Retinal pigment epithelial cell (primary cell): ENCODE measurements at regions not wholly inside any gene's neighbourhood (a gene's known extent, or its start where the extent isn't known, plus 50 kb on each side); places are given as distances from the start of the nearest gene placed in this dataset.

Experiments used
- DNase-seq: peaks from one replicate; pipeline ENCODE4 v3.0.0-alpha.2; 2010; ENCODE audit warnings: low read depth
- H3K4me3 ChIP-seq: 2 replicates; pipeline ENCODE4 v1.5.1; 2011; ENCODE audit warnings: mild to moderate bottlenecking, low read length, control low read depth, moderate library complexity
- TF ChIP-seq, protein P1 (sequence below): conservative IDR thresholded peaks from 2 replicates; pipeline ENCODE4 v1.5.1; 2011; ENCODE audit warnings: low read depth, low read length, control low read depth, inconsistent platforms

DNA sequence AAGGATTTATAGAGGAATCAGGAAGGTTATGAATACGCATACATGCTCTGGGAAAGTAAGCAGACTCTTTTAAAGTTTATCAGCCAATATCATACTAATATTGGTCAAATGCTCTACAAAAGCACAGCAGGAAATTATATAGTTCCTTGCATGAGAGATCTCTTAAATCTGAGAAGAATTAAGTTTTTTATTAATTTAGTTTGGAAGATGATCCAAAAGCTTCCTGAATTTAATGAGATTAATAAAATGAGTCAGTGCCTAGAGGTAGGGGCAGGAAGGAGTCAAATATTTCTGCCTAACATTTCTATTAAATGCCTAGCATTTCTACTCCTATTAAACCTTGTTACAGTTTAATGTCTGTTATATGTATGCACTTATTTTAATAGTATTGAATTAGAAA is 1608.2 kb downstream of the GRIK2 start:
- H3K4me3 ChIP-seq: no peak overlapping the region
- TF ChIP-seq, protein P1, sequence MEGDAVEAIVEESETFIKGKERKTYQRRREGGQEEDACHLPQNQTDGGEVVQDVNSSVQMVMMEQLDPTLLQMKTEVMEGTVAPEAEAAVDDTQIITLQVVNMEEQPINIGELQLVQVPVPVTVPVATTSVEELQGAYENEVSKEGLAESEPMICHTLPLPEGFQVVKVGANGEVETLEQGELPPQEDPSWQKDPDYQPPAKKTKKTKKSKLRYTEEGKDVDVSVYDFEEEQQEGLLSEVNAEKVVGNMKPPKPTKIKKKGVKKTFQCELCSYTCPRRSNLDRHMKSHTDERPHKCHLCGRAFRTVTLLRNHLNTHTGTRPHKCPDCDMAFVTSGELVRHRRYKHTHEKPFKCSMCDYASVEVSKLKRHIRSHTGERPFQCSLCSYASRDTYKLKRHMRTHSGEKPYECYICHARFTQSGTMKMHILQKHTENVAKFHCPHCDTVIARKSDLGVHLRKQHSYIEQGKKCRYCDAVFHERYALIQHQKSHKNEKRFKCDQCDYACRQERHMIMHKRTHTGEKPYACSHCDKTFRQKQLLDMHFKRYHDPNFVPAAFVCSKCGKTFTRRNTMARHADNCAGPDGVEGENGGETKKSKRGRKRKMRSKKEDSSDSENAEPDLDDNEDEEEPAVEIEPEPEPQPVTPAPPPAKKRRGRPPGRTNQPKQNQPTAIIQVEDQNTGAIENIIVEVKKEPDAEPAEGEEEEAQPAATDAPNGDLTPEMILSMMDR: no peak
- DNase-seq: no peak

DNA sequence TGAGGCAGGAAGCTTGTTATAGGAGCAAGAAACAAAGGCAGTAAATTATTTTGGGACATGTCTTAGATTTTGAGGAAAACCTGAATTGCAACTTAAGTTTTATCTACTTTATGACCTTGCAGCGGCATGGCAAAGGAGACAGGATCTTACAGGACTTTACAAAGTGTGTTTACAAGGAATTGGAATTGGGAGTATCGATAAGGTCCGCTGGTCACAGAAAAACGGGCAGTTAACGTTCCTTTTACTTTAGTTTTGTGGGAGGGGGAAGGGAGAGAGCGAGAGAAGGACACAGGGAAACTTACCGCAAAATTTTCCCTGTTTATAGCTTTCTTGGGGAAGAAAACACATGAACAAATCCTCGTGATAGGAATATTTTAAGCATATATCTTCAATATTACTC is 1607.2 kb downstream of the GRIK2 start:
- TF ChIP-seq, protein P1: no peak

DNA sequence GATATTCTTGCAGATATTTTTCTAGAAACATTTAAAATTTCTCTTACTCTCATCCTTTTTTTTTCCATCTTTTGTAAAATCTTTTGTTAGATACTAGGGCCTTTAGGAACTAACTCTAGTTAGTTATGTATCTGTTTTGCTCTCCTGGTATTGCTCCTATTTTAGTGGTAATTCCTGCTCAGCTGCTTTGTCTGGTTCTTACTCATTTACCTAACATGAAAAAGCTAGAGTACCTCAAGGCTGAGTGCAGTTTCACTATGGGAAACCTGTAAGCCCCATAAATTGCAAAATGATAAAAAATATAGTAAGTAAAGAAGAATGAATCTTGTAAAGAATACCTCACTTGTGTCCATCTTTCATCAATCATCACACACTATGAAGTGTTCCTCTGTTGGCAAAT is 1602.0 kb downstream of the GRIK2 start:
- TF ChIP-seq, protein P1: no peak
- no peak for DNase-seq
- no peak overlapping the region for H3K4me3 ChIP-seq

More for the DNA sequence above, 1607.2 kb downstream of the GRIK2 start:
- H3K4me3 ChIP-seq: no peak overlapping the region
- DNase-seq: no peak

DNA sequence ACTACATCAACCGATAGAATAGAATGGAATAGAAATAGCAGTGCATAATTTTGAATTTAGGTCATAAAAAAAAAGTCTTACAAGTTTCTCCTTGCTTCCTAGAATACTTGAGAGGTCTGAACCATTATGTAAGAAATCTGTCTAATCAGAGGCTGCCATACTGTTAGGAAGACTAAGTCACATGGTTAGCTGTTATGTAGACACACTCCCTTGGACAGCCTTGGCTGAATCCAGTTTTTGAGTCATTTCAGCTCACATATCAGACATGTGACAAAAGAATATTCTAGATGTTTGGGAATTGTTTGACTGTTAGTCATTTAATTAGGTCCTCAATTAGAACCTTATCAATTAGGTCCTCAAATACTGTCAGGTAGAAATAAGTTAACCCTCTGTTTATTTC is 1601.4 kb downstream of the GRIK2 start:
- no peak overlapping the region for H3K4me3 ChIP-seq
- TF ChIP-seq, protein P1: no peak
- no peak for DNase-seq

DNA sequence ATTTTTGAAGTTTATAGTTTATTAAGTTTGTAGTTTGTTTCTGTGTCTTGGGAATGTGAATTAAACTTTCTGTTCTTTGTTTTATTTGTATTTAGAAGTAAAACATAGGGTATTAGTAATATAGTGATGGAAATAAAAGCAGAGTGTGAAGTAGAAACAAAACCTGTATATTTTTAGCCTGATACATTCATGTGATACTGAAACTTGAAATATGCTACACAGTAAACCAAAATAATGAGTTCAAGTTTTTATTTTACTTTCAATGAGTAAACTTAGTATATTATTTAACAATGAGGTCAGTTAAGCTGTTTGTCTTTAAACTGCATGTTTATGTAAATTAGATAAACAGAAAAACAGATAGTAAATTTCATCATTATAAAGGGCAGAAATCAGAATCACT is 1592.6 kb downstream of the GRIK2 start:
- no peak overlapping the region for H3K4me3 ChIP-seq
- TF ChIP-seq, protein P1: no peak
- no peak for DNase-seq

DNA sequence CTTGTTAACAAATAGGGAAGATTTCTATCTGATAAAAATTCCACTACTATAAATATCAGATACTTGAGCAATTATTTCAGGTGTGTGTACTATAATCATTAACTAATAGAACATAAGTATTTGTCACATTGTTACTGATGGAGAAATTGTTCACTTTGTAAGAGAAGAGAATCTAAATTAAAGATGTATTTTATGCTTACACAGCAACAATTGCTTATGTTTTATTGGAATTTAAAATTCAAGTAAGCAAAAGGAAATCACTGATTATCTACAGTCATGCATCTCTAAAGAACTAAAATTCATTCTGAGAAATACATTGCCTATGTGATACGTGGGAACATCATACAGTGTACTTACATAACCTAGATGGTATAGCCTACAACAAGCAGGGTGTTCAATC is 1590.8 kb downstream of the GRIK2 start:
- TF ChIP-seq, protein P1: no peak
- no peak overlapping the region for H3K4me3 ChIP-seq
- DNase-seq: no peak

DNA sequence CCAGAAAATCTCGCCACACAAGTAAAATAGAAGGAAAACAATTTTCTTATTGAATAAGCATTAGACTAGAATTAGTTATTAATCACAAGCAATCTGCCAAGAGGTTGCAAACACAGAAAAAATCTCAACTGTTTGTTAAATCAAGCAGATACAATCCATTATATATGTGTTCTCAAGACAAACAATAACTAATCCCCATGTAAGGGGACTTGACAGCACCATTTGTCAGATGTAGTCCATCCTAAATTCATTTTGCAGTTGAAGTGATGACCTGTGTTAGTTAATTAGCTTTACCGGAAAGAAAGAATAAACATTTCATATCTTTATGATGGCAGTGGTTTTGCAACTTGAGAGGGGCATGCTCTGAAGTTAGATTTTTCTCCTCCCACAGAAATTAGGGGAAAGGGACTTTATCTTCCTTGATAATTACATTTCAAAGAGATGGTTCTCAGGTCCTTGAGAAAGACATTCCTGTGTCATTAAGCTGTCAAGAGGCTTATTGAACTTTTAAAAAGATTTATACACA is 1588.0 kb downstream of the GRIK2 start:
- TF ChIP-seq, protein P1: no peak
- DNase-seq: no peak

More for the DNA sequence above, 1588.0 kb downstream of the GRIK2 start:
- no peak overlapping the region for H3K4me3 ChIP-seq
